ENCODE measurements at regions not wholly inside any gene's neighbourhood (a gene's known extent, or its start where the extent isn't known, plus 50 kb on each side); places are given as distances from the start of the nearest gene placed in this dataset.

DNA sequence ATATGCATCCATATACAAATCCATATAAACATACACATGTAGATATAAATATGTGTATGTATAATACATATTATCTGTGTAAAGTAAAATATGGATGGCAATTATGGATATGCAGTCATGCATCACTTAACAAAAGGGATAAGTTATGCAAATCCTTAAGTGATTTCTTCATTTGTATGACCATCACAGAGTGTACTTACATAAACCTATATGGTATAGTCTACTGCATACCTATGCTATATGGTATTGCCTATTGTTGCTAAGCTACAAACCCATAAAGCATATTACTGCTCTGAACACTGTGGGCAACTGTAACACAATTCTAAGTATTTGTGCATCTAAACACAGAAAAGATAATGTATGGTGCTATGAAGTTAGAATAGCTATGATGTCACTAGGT, 227.2 kb downstream of the SLC6A15 start:
- DNase-seq = no peak

DNA sequence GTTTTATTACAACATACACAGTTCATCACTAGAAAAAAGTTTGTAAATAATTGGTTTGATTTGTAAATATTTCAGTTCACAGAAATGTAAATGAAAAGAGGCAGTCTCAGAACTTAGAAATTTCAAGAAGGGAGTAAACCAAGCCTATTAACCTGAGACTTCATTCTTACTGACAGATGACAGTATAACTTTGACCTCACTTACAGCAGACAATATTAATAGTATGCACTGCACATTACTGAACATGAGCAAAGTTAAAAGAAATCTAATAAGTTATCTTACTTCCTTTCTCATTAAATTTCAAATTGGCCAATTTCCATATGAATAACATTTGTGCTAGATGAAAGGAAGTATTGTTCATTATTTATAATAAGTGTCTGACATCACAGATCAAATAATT, 235.8 kb downstream of the SLC6A15 start:
- no peak for DNase-seq

DNA sequence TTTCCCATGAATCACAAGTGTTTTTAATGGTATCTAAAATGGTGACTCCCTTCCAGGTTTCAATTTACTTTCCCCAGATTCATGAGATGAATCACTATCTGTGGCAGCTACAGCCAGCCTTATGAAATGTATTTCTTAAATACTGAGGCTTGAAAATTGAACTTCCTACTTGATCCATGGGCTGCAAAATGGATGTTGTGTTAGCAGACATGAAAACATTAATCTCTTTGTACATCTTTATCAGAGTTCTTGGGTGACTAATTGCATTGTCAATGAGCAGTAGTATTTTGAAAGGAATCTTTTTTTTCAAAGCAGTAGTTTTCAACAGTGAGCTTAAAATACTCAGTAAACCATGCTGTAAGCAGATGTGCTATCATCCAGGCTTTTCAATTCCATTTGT, 250.8 kb downstream of the SLC6A15 start:
- no peak for DNase-seq

DNA sequence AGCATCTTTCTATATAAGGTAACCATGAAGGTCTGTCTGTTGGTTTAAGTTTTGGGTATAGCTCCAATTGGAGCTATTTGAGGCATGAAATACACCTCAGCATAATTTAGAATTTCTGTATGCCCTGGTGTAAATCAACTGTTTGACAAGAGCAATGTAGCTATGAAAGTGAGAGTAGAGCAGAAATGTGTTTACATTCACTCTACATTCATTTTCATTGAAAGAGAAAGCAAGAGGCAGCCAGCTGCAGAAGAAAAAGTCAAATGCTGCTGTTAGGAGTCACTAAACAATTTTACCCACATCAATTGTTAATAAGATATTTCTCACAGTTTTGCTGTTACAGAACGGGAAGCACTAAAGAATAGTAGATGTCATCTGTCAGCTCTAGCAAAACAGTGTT, 252.5 kb downstream of the SLC6A15 start:
- no peak for DNase-seq

DNA sequence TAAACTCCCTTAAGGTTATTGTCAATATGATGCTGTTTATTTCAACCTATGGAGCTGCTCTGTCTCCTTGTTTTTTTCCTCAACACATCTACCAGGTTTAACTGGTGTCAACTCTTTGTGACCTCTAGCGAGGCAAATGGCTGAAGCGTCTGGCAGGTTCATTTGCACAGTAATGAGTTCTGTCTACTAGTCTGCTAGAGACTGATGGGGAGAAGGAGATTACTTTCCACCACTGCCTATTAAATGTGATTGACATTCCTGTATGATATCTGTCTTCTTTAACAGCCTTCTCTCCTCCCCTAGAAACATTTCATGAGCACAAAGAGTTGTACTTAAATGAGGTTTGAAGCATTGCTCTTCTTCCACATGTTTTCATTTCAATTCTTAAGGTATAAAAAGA, 253.7 kb downstream of the SLC6A15 start:
- DNase-seq = no peak

DNA sequence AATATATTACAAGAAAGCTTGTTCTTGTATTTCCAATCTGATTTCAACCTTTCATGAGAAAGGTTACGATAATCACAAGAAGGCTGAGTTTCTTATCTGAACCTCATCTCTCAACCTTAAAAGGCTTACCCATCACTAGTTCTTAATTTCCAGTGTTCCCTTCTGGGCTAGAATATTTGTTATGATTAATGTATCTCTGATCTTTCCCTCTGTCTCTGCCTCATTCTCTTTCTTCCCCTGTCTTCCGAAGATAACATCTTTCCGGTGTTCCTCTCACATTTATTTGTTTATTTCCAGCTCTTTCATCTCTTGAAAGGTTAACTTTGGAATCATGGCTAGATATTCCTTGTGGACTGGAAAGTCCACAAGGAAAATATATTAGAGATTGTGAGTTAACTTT, 255.9 kb downstream of the SLC6A15 start:
- no peak for DNase-seq

DNA sequence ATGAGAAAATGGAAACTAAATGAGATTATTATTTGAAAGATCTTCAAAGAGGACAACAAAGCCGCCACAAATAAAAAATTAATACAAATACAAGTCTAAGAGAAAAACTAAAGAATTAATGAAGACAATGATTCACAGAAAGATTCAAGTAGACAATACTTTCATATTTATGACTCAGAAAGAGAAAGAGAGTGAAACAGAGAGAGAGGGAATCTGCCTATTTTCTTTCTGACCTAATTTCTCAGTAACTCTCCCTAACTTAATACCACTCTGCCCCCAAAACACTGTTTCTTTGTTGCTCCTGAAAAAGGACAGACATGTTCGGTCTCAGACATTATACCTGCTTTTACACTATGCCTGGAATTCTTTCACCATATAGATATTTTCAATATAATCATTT, 259.1 kb downstream of the SLC6A15 start:
- no peak for DNase-seq

DNA sequence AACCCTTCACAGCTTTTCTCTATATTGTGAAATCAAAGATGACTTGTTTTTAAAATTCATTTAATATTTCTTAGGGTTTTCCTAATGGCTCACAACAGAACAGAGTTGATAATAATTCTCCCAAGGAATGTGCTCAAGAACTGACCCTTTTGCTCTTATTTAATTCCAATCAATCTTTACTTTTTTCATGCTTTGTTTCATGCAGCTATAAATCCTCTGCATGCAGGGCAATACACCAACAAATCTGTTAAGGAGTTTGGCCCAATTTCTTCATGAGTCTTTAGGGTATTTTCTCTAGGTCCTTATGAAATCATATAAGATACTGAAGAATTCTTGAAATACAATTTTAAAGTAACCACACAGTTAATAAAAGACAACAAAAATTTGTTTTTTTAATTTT, 264.2 kb downstream of the SLC6A15 start:
- no peak for DNase-seq

DNA sequence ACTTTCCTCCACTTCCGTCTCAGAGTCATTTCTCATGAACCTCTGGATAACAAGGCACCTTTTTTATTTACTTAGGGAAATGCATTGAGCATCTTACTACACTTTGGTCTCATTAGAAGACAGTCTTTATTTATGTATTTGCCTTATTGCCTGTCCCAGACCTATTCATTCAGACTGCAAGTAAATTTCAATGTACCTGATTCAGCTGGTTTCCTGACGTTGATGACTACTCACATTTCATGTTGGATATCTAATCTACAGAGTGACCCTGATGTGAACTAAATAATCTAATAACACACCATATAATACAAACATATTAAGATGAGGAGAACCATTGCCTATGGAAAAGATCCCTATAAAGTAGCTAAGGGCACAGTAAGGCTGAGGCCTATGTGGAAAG, 267.7 kb downstream of the SLC6A15 start:
- no peak for DNase-seq

DNA sequence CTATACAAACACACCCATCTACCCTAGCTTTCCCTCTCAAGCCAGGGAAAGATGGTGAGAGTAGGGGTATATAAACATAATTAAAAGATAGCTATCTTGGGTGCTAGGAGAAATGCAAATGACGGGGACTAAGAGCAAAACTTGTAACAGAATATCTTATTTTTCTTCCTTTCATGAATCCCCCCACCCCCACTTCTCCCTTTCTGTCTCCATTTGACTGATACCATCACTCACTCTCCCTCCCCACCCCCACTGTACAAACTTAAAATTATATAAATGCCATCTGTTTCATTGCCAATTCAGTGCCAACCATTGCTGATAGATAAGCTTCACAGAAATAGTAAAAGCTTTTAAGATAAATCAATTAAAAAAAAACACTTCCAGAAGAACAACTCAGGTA, 268.6 kb downstream of the SLC6A15 start:
- DNase-seq = no peak

DNA sequence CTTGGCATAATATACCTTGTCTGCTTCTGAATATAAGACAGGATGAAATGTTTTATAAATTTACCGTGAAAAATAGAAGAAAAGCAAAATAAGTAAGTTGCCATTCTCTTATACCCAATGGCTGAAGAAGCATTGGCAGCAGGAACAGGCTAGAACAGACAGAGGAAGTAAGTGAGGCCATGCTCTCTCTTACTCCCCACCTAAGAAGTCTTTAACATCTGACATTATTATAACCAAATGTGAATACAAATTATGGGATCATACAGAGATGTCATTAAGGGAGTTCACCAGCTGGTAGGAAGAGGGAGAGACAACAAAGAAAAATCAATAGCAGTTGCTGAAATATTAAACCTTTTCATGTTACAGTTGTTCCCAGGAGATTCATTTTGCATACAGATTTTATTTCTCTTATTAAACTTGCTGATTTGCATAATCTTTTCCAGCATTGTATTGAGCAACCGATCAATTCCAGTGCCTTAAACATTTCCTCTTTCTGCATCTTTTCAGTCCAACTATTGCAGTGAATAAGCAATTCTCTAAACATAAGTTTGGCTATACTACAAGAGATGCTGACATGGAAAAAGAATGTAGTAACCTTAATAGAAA, 270.6 kb downstream of the SLC6A15 start:
- no peak for DNase-seq

DNA sequence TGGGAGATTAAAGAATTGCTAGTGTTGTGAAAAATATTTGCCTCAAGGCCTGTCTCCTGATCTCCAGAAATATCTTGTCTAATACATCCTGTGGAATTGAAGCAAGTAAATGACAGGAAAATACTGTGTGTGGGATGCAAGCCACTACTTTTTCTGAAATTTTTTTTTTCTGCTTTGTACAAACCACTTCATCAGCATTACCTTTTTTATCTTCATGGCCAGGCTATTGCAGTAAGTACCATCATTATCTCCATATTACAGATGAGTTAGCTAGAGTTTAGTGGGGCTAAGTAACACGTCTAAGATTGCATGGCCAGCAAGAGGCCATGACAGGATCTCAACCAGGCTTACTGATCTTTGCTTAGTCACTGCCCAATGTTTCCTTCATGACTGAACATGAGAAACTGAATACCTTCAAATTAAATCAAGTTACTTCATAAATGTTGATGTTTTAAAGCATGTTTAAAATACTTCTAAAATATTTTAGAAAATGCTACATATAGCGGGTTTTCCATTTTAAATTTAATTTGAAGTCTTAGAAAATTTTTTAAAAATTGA, 273.7 kb downstream of the SLC6A15 start:
- no peak for DNase-seq

DNA sequence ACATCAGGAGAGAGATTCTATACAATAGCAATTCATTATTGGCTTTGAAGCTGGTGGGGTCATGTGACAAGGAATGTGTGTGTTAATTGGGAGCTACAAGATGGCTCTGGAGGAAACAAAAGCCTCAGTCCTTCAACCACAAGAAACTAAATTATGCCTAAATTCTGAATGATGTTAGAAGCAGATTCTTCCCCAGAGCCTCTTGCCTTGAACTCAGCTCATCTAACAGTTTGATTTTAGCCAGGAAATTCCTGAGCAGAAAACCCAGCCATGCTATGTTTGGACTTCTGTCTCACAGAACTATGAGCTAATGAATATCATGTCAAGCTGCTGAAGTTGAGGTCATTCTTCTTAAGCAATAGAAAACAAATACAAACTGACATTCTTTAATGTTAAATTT, 274.7 kb downstream of the SLC6A15 start:
- no peak for DNase-seq

DNA sequence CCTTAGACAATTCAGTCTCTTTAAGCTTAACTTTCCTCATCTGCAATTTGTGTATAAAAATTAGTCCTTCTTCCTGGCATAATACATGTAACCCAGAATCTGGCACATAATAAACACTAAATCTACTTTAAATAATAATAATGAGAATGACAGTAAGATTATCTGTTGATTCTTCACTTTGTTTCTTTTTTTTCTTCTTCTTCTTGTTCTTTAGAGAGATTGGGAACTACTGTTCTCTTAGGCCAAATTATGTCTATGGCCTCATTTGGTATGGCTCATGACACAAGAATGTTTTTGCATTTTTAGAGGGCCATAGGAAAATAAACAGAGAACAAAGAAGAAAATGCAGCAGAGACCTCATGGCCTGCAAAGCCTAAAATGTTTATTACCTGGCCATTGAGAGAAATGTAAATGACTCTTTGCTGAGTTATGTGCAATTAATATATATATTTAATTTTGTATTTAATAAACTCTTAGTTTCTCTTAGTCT, 275.8 kb downstream of the SLC6A15 start:
- no peak for DNase-seq

DNA sequence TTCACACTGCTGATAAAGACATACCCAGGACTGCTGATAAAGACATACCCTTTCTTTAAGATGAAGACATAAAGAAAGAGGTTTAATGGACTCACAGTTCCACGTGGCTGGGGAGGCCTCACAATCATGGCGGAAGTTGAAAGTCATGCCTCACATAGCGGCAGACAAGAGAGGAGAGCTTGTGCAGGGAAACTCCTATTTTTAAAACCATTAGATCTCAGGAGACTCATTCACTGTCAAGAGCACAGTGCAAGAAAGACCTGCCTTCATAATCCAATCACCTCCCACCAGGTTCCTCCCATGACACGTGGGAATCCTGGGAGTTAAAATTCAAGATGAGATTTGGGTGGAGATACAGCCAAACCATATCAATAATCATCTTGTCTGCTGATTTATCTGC, 278.1 kb downstream of the SLC6A15 start:
- DNase-seq = no peak

DNA sequence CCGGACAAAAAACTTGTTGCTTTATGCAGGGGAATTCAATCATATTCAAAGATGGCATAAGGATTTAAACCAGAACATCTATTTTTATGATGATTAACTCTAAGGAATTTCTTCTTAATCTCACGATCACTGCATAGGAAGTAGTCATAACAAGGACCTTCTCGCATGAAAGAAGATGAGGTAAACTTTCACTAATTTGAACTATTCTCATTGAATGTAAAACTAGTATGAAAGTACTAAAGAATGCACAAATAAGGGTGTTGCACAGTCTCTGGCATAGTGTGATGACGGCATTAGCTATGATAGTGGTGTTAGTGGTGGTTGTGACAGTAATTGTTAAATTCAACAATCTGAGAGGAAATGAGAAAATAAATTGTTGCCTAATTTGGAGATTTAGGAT, 280.0 kb downstream of the SLC6A15 start:
- no peak for DNase-seq

DNA sequence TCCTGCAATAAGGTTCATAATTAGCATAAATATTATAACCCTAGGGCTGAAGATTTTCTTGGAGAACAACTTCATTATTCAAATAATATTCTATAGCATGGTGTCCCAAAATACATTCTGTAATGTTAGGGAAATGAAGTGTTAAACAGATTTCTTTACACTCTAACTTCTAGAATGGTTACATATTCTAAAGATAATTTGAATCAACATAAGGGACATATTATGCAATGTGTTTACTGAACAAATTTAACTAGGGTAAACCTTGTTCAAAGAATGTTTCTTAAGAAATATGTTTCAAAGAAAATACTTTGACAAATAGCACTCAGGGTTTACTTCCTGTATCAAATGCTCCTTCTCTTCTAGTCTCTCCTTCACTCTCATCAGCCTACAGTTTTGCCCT, 281.6 kb downstream of the SLC6A15 start:
- no peak for DNase-seq

DNA sequence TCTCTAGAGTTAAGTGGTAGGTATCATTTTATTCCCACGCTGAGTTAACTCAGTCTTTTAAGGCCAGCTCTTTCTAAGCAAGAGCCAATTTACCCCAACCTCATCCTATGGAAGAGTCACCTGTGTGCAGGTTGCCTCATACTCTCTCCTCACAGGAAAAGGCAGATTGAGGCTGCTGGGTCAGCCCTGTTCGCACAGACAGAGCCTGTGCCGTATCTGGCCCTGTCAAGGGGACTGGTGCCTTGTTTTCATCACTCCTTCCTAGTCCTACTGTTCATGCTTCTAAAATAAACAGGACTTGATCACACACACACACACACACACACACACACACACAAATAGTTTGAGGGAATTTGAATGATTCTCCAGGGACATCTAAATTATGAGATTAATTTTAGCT, 285.0 kb downstream of the SLC6A15 start:
- no peak for DNase-seq

DNA sequence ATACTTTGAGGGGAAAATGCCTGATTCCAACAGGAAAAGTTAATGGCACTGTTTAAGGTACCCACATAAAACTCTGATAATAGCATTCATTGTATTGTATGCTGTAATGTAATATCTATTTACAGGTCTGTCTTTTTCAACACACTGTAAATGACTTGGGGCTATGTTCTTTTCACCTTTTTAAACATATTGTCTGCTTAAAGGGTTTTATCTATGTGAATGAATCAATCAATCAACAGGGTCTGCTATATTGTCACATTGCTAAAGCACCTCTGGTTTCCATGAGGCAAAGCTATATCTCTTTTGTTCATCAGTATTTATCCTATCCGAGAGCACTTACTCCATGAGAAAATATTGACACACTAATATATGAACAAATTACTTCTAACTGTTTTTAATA, 288.0 kb downstream of the SLC6A15 start:
- no peak for DNase-seq

DNA sequence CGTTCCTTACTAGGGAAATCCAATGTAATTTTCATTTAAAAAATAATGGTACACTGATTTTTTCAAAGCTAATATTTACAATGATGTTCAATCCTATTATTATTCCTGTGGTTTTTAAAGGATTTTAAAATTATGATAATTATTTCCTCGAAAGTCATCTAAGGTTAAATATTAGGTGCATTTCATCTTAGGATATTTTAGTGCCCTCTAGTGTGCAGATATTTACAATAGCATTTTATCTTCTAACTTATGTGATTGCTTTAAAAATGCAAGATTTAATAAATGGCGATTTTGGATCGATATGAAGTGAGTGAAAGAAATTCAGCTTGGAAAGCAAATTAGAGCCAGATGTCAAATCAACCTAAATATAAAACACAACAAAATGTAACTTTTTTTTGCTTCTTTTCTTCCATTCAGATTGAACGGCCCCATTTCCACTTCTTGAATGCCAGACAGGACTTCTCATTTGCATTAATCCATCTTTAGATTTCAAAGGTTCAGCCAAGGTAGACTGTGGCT, 293.5 kb downstream of the SLC6A15 start:
- DNase-seq = no peak

DNA sequence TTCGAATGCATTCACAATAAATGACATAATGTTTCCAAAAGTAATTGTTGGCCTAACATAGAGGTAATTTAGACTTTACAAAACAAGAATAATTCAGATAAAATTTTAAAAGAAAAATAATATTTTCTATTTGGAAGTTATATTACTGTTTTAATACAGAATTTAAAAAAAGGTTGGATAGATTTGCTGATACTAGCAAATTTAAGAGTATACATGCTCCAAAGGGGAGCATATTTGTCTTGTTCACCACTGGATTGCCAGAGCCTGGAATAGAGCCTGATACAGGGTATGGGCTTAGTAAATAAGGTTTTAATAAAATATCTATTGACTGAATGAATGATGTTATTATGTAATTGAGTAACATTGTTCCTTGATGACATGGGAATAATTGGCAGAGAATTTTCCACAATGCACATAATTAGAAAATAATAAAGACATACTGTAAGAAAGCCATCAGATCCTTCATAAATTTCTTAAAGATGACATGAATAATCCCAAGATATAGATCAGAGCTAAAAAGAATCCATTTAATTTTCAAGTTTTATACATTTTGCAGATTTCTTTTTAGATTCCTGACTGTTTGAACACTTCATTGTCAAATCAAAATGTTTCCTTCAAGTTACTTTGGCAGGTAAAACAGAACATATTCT, 305.3 kb downstream of the SLC6A15 start:
- DNase-seq = no peak

DNA sequence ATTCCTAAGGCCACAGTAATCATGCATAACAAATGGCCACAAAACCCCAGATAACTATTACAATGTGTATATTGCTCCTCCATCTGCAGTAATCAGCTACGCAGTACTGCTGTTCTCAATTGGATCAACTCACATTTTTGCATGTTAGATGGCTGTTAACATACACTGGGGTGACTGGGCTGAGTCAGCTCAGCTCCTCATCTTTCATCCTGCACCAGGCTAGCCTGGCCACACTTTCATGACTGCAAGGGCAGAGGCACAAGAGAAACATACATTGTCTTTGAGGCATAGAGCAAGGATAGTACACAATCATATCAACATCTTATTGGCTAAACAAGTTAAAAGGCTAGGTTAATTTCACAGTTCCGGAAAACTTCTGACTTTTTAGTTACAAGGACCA, 306.6 kb downstream of the SLC6A15 start:
- no peak for DNase-seq

DNA sequence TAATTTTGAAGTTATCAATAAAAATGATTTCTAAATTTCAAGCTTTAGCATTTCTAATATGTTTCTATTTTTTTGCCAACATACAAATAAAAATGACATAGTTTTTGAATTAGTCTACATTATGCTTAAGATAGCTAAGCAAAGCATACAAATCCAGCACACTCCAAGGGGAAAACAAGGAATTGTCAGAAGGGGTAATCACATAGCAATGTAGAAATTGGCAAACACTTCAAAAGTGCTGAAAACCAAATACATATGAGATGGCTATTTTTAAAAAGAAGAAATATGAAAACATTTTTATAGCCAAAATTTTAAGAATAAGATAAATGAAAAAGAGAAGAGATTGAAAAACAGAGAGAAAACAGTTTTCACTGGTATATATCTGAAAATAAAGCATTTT, 308.0 kb downstream of the SLC6A15 start:
- DNase-seq = no peak

Data from hypothalamus (tissue), 51 donors.